ENCODE measurements at regions not wholly inside any gene's neighbourhood (a gene's known extent, or its start where the extent isn't known, plus 50 kb on each side); places are given as distances from the start of the nearest gene placed in this dataset.

DNA sequence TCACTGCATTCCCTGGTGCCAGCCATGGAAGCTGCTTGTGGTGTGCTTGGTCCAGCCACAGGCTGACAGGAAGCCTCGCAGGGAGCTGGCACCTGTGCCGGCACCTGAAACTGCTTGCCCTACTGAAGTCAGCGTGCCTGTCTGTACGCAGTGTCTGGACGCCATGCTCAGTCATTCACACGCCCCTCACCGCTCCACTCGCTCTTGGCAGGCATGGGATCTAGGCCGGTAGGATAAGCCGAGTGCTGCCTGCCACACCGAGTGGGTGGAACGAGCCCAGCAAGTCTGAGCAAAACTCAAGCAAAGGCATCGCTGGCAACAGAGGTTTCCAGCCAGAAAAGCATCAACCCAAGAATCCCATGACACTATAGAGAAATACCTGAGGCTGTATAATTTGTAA, 350.6 kb downstream of the CDH11 start:
- H3K27ac ChIP-seq = no peak overlapping the region
- H3K4me1 ChIP-seq = no peaks in the 10 kb centered on the region
- no peak overlapping the region for H3K4me3 ChIP-seq
- H3K9me3 ChIP-seq = no peaks in the 10 kb centered on the region
- TF ChIP-seq CTCF (IDR thresholded peaks at IDR 0.05) = no peak
- ATAC-seq (peak; percentile 34), DNase-seq (no peak)
- intact Hi-C loops (cut with DNase I) = no loop called here
- H3K27me3 ChIP-seq = no peaks in the 10 kb centered on the region
- H3K36me3 ChIP-seq = no peaks in the 10 kb centered on the region

DNA sequence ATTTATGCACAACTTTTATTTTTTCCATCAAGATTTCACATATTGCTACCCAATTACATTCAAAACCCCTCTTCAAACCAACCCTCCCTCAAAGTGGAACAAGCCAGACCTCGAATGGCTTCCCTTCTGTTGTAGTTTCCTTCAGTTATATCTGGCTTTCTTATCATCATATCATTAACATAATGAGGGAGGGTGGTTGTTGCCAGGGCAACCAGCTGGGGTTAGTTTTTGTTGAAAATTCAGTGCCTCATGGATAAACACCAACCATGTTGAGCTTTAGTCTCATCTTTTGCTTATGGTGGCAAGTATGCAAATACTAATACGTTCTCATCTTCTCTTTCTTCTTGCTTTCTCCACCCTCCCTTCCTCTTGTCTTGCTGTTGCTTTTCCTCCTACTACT, 359.7 kb downstream of the CDH11 start:
- no peaks in the 10 kb centered on the region for H3K9me3 ChIP-seq
- H3K27ac ChIP-seq = no peak overlapping the region
- H3K27me3 ChIP-seq = no peaks in the 10 kb centered on the region
- TF ChIP-seq CTCF (IDR thresholded peaks at IDR 0.05) = no peak
- no peak for ATAC-seq
- intact Hi-C loops (cut with DNase I) = no loop called here
- no peak for DNase-seq
- no peaks in the 10 kb centered on the region for H3K36me3 ChIP-seq
- no peaks in the 10 kb centered on the region for H3K4me1 ChIP-seq
- H3K4me3 ChIP-seq = no peak overlapping the region

DNA sequence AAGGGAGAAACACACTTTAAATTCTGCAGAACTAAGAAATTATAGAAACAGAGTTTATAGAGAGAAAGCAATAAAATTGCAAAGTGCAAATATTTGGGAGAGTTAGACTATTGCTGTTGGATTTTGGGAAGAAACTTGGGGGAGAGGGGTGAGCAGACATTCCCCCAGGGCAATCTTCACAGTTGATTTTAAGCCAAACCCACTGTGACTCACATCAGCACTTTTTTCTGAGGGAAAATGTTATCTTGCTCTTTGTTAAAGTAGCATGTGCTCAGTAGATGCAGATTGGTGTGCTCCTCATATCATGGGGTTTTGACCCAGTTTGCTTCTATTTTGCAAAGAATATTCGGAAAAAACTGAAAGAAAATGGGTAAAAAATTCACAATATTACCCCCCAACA, 367.6 kb downstream of the CDH11 start:
- no peak overlapping the region for H3K27ac ChIP-seq
- no peak for TF ChIP-seq CTCF (IDR thresholded peaks at IDR 0.05)
- ATAC-seq (no peak), DNase-seq (no peak)
- intact Hi-C loops (cut with DNase I) = no loop called here
- no peaks in the 10 kb centered on the region for H3K9me3 ChIP-seq
- no peaks in the 10 kb centered on the region for H3K27me3 ChIP-seq
- H3K36me3 ChIP-seq = no peaks in the 10 kb centered on the region
- no peaks in the 10 kb centered on the region for H3K4me1 ChIP-seq
- H3K4me3 ChIP-seq = no peak overlapping the region

GRCh38 chr16:64751906-64752305, 370.0 kb downstream of the CDH11 start:
- intact Hi-C loops (cut with DNase I) = no loop called here
- DNase-seq = no peak
- Histone ChIP-seq H3K4me3 (no peak overlapping the region), H3K36me3 (no peaks in the 10 kb centered on the region), H3K27me3 (no peaks in the 10 kb centered on the region), H3K4me1 (no peaks in the 10 kb centered on the region), H3K27ac (no peak overlapping the region), H3K9me3 (no peaks in the 10 kb centered on the region)
- no peak for ATAC-seq
- TF ChIP-seq CTCF (IDR thresholded peaks at IDR 0.05) = no peak

DNA sequence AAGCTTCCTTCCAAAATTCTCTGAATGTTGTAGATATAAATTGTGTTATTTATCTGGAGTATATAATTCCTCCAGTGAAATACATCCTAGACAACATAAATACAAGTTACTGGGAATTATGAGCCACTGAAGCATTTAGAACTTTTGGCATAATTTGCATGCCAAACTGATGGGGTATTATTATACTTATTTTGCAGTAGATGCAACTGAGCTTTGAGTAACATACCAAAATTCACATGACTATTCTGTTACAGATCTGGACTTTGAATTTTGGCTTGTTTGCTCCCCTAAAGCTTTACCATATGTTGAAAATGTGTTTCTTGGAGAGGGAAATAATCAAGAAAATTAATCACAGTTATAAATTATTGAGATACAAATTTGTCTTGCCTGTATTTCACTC, 372.5 kb downstream of the CDH11 start:
- no peaks in the 10 kb centered on the region for H3K9me3 ChIP-seq
- no peak for TF ChIP-seq CTCF (IDR thresholded peaks at IDR 0.05)
- intact Hi-C loops (cut with DNase I) = no loop called here
- no peak for ATAC-seq
- H3K36me3 ChIP-seq = no peaks in the 10 kb centered on the region
- H3K4me3 ChIP-seq = no peak overlapping the region
- no peaks in the 10 kb centered on the region for H3K4me1 ChIP-seq
- DNase-seq = no peak
- no peak overlapping the region for H3K27ac ChIP-seq
- H3K27me3 ChIP-seq = no peaks in the 10 kb centered on the region

- Histone ChIP-seq H3K27ac (no peak overlapping the region), H3K36me3 (no peaks in the 10 kb centered on the region), H3K4me3 (no peak overlapping the region), H3K27me3 (no peaks in the 10 kb centered on the region), H3K9me3 (no peaks in the 10 kb centered on the region), H3K4me1 (no peaks in the 10 kb centered on the region)
- DNase-seq (no peak), ATAC-seq (no peak)
- intact Hi-C loops (cut with DNase I) = no loop called here
- TF ChIP-seq CTCF (IDR thresholded peaks at IDR 0.05) = no peak
Observed at GRCh38 chr16:64745258-64745930, 376.5 kb downstream of the CDH11 start.

Data from upper lobe of right lung (tissue), 1 donor.